Right atrium auricular region (tissue), 2 donors: ENCODE measurements at regions not wholly inside any gene's neighbourhood (a gene's known extent, or its start where the extent isn't known, plus 50 kb on each side); places are given as distances from the start of the nearest gene placed in this dataset.

Experiments used
- DNase-seq: peaks from one replicate; pipeline ENCODE4 v3.0.0-alpha.2; 2019; ENCODE audit warnings: low spot score
- H3K27ac ChIP-seq, 2 donors: fragments of 200-600 bp; sonication (generic); 1 replicate in 1 of 2; 2 replicates in 1 of 2; pipeline ENCODE4 v1.5.1; 2016 to 2019
- H3K27me3 ChIP-seq, 2 donors: fragments of 200-600 bp; sonication (generic); one replicate each; pipeline versions ENCODE4 v1.5.1 to v1.6.0; 2017 to 2019
- H3K36me3 ChIP-seq: fragments of 200-600 bp; sonication (generic); one replicate; pipeline ENCODE4 v1.5.1; 2016
- H3K4me1 ChIP-seq, 2 donors: fragments of 200-600 bp; sonication (generic); one replicate each; pipeline versions ENCODE4 v1.5.1 to v1.6.0; 2017 to 2019
- H3K4me3 ChIP-seq, 2 donors: fragments of 200-600 bp; sonication (generic); 1 replicate in 1 of 2; 2 replicates in 1 of 2; pipeline ENCODE4 v1.5.1; 2017 to 2019; ENCODE audit warnings: mild to moderate bottlenecking in 1 of 2, moderate library complexity in 1 of 2
- H3K9me3 ChIP-seq, 2 donors: fragments of 200-600 bp; sonication (generic); one replicate each; pipeline ENCODE4 v1.5.1; 2019
- TF ChIP-seq, protein P1 (sequence below), 2 donors: fragments of 200-600 bp; sonication (generic); IDR thresholded peaks; one replicate each; pipeline ENCODE4 v1.5.1; 2019; ENCODE audit warnings: antibody characterized with exemption in 2 of 2

- no peak overlapping the region for H3K27ac ChIP-seq
- no peaks in the 10 kb centered on the region for H3K4me1 ChIP-seq
- no peaks in the 10 kb centered on the region for H3K27me3 ChIP-seq
- no peak overlapping the region for H3K4me3 ChIP-seq
- TF ChIP-seq, protein P1, sequence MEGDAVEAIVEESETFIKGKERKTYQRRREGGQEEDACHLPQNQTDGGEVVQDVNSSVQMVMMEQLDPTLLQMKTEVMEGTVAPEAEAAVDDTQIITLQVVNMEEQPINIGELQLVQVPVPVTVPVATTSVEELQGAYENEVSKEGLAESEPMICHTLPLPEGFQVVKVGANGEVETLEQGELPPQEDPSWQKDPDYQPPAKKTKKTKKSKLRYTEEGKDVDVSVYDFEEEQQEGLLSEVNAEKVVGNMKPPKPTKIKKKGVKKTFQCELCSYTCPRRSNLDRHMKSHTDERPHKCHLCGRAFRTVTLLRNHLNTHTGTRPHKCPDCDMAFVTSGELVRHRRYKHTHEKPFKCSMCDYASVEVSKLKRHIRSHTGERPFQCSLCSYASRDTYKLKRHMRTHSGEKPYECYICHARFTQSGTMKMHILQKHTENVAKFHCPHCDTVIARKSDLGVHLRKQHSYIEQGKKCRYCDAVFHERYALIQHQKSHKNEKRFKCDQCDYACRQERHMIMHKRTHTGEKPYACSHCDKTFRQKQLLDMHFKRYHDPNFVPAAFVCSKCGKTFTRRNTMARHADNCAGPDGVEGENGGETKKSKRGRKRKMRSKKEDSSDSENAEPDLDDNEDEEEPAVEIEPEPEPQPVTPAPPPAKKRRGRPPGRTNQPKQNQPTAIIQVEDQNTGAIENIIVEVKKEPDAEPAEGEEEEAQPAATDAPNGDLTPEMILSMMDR (IDR thresholded peaks at IDR 0.05) = no peak
- H3K9me3 ChIP-seq = no peaks in the 10 kb centered on the region
- no peak for DNase-seq
- H3K36me3 ChIP-seq = no peaks in the 10 kb centered on the region
Observed at GRCh38 chr1:188244681-188245080, 1415.9 kb downstream of the PLA2G4A start.

- Histone ChIP-seq H3K4me3 (no peak overlapping the region), H3K27me3 (no peaks in the 10 kb centered on the region), H3K27ac (no peak overlapping the region), H3K4me1 (no peaks in the 10 kb centered on the region), H3K9me3 (no peaks in the 10 kb centered on the region), H3K36me3 (no peaks in the 10 kb centered on the region)
- TF ChIP-seq, protein P1 (IDR thresholded peaks at IDR 0.05) = no peak
- no peak for DNase-seq
Observed at GRCh38 chr1:188247255-188247654, 1418.5 kb downstream of the PLA2G4A start.

- H3K4me1 ChIP-seq = no peaks in the 10 kb centered on the region
- no peak overlapping the region for H3K27ac ChIP-seq
- TF ChIP-seq, protein P1 (IDR thresholded peaks at IDR 0.05) = no peak
- no peak overlapping the region for H3K4me3 ChIP-seq
- DNase-seq = no peak
- H3K9me3 ChIP-seq = no peaks in the 10 kb centered on the region
- no peaks in the 10 kb centered on the region for H3K27me3 ChIP-seq
- no peaks in the 10 kb centered on the region for H3K36me3 ChIP-seq
Observed at GRCh38 chr1:188249811-188250210, 1421.1 kb downstream of the PLA2G4A start.

DNA sequence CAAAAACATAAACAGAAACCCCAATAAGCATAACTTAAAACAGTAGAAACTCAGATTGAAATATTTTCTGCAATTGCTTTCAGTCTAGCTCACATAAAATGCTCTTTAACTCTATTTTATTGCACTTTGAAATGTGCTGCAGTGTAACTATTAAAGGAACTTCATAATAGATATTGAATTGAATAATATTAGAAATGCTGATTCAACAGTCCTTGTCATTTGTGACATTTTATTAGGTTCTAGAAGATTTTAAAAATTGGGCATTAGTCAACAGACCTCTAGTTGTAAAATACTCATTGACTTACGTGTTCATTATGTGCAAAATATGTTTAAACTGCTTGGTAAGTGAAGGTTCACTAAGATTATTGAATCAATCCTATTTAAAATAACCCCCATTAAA is 1422.3 kb downstream of the PLA2G4A start:
- no peak for DNase-seq
- H3K4me1 ChIP-seq = no peaks in the 10 kb centered on the region
- no peak overlapping the region for H3K4me3 ChIP-seq
- H3K27me3 ChIP-seq = no peaks in the 10 kb centered on the region
- H3K27ac ChIP-seq = no peak overlapping the region
- H3K9me3 ChIP-seq = no peaks in the 10 kb centered on the region
- no peaks in the 10 kb centered on the region for H3K36me3 ChIP-seq
- TF ChIP-seq, protein P1 (IDR thresholded peaks at IDR 0.05) = no peak

GRCh38 chr1:188261849-188262248 is 1433.1 kb downstream of the PLA2G4A start:
- H3K4me1 ChIP-seq = no peaks in the 10 kb centered on the region
- H3K9me3 ChIP-seq = peaks cover 0 to 5% of the 10 kb centered on the region in 2 donors
- no peak overlapping the region for H3K27ac ChIP-seq
- no peaks in the 10 kb centered on the region for H3K27me3 ChIP-seq
- H3K36me3 ChIP-seq = no peaks in the 10 kb centered on the region
- no peak for DNase-seq
- TF ChIP-seq, protein P1 (IDR thresholded peaks at IDR 0.05) = no peak
- H3K4me3 ChIP-seq = no peak overlapping the region

DNA sequence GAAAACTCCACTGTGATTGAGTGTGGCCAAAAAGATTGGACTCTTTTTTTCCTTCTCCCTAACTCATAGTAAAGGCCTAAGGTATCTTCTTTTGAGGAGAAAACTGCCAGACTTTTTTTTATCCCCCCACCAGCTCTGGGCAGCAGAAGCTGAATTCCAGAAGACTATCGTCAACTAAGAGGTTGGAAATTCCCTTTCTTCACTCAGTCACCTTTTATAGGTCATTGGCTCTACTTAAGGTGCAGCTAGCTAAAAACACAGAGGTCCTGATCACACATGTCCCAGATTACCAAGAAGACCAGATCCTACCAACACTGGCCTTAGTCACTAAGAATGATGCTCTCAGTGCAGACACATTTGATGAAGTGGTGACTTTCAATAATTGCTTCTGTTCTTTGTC is 1441.2 kb downstream of the PLA2G4A start:
- Histone ChIP-seq H3K27ac (no peak overlapping the region), H3K4me1 (no peaks in the 10 kb centered on the region), H3K4me3 (no peak overlapping the region), H3K36me3 (no peaks in the 10 kb centered on the region), H3K9me3 (peaks cover 0 to 5% of the 10 kb centered on the region in 2 donors), H3K27me3 (no peaks in the 10 kb centered on the region)
- DNase-seq = no peak
- TF ChIP-seq, protein P1 (IDR thresholded peaks at IDR 0.05) = no peak
